Umbilical cord (tissue), 1 donor: ENCODE measurements at regions not wholly inside any gene's neighbourhood (a gene's known extent, or its start where the extent isn't known, plus 50 kb on each side); places are given as distances from the start of the nearest gene placed in this dataset.
A peak's percentile ranks its signal among the peaks of the same experiment; 100 is the strongest.
"Not testable (repeated sequence)": the region's sequence is repeated elsewhere in the genome, so short reads cannot be mapped to it uniquely, and the experiment has no call there.

Experiments used
- DNase-seq: peaks from one replicate; pipeline ENCODE4 v3.0.0-alpha.2; 2015; ENCODE audit warnings: low spot score

- no peak for DNase-seq
These were observed 77.3 kb downstream of the PPCDC start for GRCh38 chr15:75100679-75101078.

- DNase-seq: peak; percentile 81
These were observed 81.6 kb downstream of the PPCDC start for GRCh38 chr15:75104804-75105557.

GRCh38 chr15:75107516-75107907 lies 84.1 kb downstream of the PPCDC start:
- DNase-seq: no peak

- no peak for DNase-seq
These were observed 84.8 kb downstream of the PPCDC start for GRCh38 chr15:75107908-75108838.

- DNase-seq: no peak
These were observed 85.8 kb downstream of the PPCDC start for GRCh38 chr15:75109021-75109735.

- no peak for DNase-seq
These were observed 86.3 kb downstream of the PPCDC start for GRCh38 chr15:75109736-75110130.

- DNase-seq: no peak
These were observed 89.0 kb downstream of the PPCDC start for GRCh38 chr15:75112278-75112847.

- DNase-seq: no peak
These were observed 88.7 kb upstream of the C15orf39 start for GRCh38 chr15:75112848-75113492.

- no peak for DNase-seq
These were observed 87.4 kb upstream of the C15orf39 start for GRCh38 chr15:75114327-75114726.

GRCh38 chr15:75114796-75115195 lies 86.9 kb upstream of the C15orf39 start:
- DNase-seq: no peak

GRCh38 chr15:75115411-75115913 lies 86.2 kb upstream of the C15orf39 start:
- DNase-seq: not testable (repeated sequence)

- DNase-seq: not testable (repeated sequence)
These were observed 85.5 kb upstream of the C15orf39 start for GRCh38 chr15:75116143-75116542.

GRCh38 chr15:75117993-75118392 lies 83.7 kb upstream of the C15orf39 start:
- no peak for DNase-seq

- DNase-seq: not testable (repeated sequence)
These were observed 82.4 kb upstream of the C15orf39 start for GRCh38 chr15:75119312-75119711.

- DNase-seq: no peak
These were observed 80.2 kb upstream of the C15orf39 start for GRCh38 chr15:75121491-75121890.

- no peak for DNase-seq
These were observed 78.3 kb upstream of the C15orf39 start for GRCh38 chr15:75123395-75123794.

GRCh38 chr15:75124278-75124677 lies 77.4 kb upstream of the C15orf39 start:
- DNase-seq: not testable (repeated sequence)

- DNase-seq: no peak
These were observed 75.7 kb upstream of the C15orf39 start for GRCh38 chr15:75125935-75126334.

GRCh38 chr15:75126864-75127580 lies 74.7 kb upstream of the C15orf39 start:
- no peak for DNase-seq

- no peak for DNase-seq
These were observed 71.9 kb upstream of the C15orf39 start for GRCh38 chr15:75129788-75130187.
